Stimulated activated naive CD8-positive, alpha-beta T cell treated with anti-CD3 and anti-CD28 coated beads, Interleukin-15, Interleukin-2, amounts not matched to agents 100 ng/mL and 50 ng/mL, for 24 hours (primary cell): ENCODE measurements at regions not wholly inside any gene's neighbourhood (a gene's known extent, or its start where the extent isn't known, plus 50 kb on each side); places are given as distances from the start of the nearest gene placed in this dataset.

Experiments
- H3K27ac Mint-ChIP-seq: one replicate; pipeline ENCODE4 v1.8.0; 2021; ENCODE audit warnings: mild to moderate bottlenecking, mixed read lengths
- H3K27me3 Mint-ChIP-seq: one replicate; pipeline ENCODE4 v1.8.0; 2021; ENCODE audit warnings: mixed read lengths
- H3K36me3 Mint-ChIP-seq: one replicate; pipeline ENCODE4 v1.8.0; 2021; ENCODE audit warnings: low read depth, mixed read lengths
- H3K4me1 Mint-ChIP-seq: one replicate; pipeline ENCODE4 v1.8.0; 2021; ENCODE audit warnings: low read depth, mixed read lengths
- H3K4me3 Mint-ChIP-seq: one replicate; pipeline ENCODE4 v1.8.0; 2021; ENCODE audit warnings: mild to moderate bottlenecking, mixed read lengths
- H3K9me3 Mint-ChIP-seq: one replicate; pipeline ENCODE4 v1.8.0; 2021; ENCODE audit warnings: mixed read lengths

GRCh38 chr4:179465131-179465797, 2023.0 kb upstream of the AGA start:
- H3K27me3 Mint-ChIP-seq = no peaks in the 10 kb centered on the region
- no peak overlapping the region for H3K27ac Mint-ChIP-seq
- no peak overlapping the region for H3K4me3 Mint-ChIP-seq
- no peaks in the 10 kb centered on the region for H3K36me3 Mint-ChIP-seq
- peaks cover 4% of the 10 kb centered on the region for H3K9me3 Mint-ChIP-seq
- no peaks in the 10 kb centered on the region for H3K4me1 Mint-ChIP-seq

GRCh38 chr4:179467878-179468277, 2025.6 kb upstream of the AGA start:
- no peak overlapping the region for H3K27ac Mint-ChIP-seq
- H3K27me3 Mint-ChIP-seq = no peaks in the 10 kb centered on the region

GRCh38 chr4:179472164-179472563, 2029.9 kb upstream of the AGA start:
- no peaks in the 10 kb centered on the region for H3K36me3 Mint-ChIP-seq
- no peak overlapping the region for H3K27ac Mint-ChIP-seq
- no peaks in the 10 kb centered on the region for H3K27me3 Mint-ChIP-seq
- peaks cover 3% of the 10 kb centered on the region for H3K9me3 Mint-ChIP-seq
- no peak overlapping the region for H3K4me3 Mint-ChIP-seq
- H3K4me1 Mint-ChIP-seq = no peaks in the 10 kb centered on the region

More at GRCh38 chr4:179467878-179468277, 2025.6 kb upstream of the AGA start:
- Mint-ChIP-seq H3K4me1 (no peaks in the 10 kb centered on the region), H3K9me3 (peaks cover 3% of the 10 kb centered on the region), H3K4me3 (no peak overlapping the region), H3K36me3 (no peaks in the 10 kb centered on the region)

GRCh38 chr4:179478608-179479007, 2036.4 kb upstream of the AGA start:
- H3K27me3 Mint-ChIP-seq = no peaks in the 10 kb centered on the region
- no peak overlapping the region for H3K27ac Mint-ChIP-seq
- peaks cover 13% of the 10 kb centered on the region for H3K9me3 Mint-ChIP-seq
- H3K4me3 Mint-ChIP-seq = no peak overlapping the region
- H3K4me1 Mint-ChIP-seq = no peaks in the 10 kb centered on the region
- H3K36me3 Mint-ChIP-seq = no peaks in the 10 kb centered on the region

- Mint-ChIP-seq H3K27me3 (no peaks in the 10 kb centered on the region), H3K4me1 (no peaks in the 10 kb centered on the region), H3K27ac (no peak overlapping the region), H3K4me3 (no peak overlapping the region), H3K9me3 (peaks cover 31% of the 10 kb centered on the region), H3K36me3 (no peaks in the 10 kb centered on the region)
Measured at GRCh38 chr4:179485781-179486180, 2043.5 kb upstream of the AGA start.

GRCh38 chr4:179486570-179487335, 2044.5 kb upstream of the AGA start:
- no peak overlapping the region for H3K27ac Mint-ChIP-seq

GRCh38 chr4:179492260-179493080, 2050.2 kb upstream of the AGA start:
- H3K27me3 Mint-ChIP-seq = no peaks in the 10 kb centered on the region
- no peak overlapping the region for H3K27ac Mint-ChIP-seq
- H3K4me3 Mint-ChIP-seq = no peak overlapping the region
- peaks cover 28% of the 10 kb centered on the region for H3K9me3 Mint-ChIP-seq
- no peaks in the 10 kb centered on the region for H3K4me1 Mint-ChIP-seq
- H3K36me3 Mint-ChIP-seq = no peaks in the 10 kb centered on the region

More at GRCh38 chr4:179486570-179487335, 2044.5 kb upstream of the AGA start:
- H3K27me3 Mint-ChIP-seq = no peaks in the 10 kb centered on the region
- peaks cover 25% of the 10 kb centered on the region for H3K9me3 Mint-ChIP-seq
- no peaks in the 10 kb centered on the region for H3K36me3 Mint-ChIP-seq
- no peaks in the 10 kb centered on the region for H3K4me1 Mint-ChIP-seq
- H3K4me3 Mint-ChIP-seq = no peak overlapping the region

GRCh38 chr4:179503976-179504375, 2061.7 kb upstream of the AGA start:
- Mint-ChIP-seq H3K4me3 (no peak overlapping the region), H3K4me1 (no peaks in the 10 kb centered on the region), H3K9me3 (peaks cover 3% of the 10 kb centered on the region), H3K36me3 (no peaks in the 10 kb centered on the region), H3K27me3 (no peaks in the 10 kb centered on the region), H3K27ac (no peak overlapping the region)

- Mint-ChIP-seq H3K4me1 (no peaks in the 10 kb centered on the region), H3K36me3 (no peaks in the 10 kb centered on the region), H3K9me3 (peaks cover 3% of the 10 kb centered on the region), H3K27ac (no peak overlapping the region), H3K4me3 (no peak overlapping the region), H3K27me3 (no peaks in the 10 kb centered on the region)
Measured at GRCh38 chr4:179509489-179509888, 2067.3 kb upstream of the AGA start.

- Mint-ChIP-seq H3K27me3 (no peaks in the 10 kb centered on the region), H3K27ac (no peak overlapping the region), H3K4me1 (no peaks in the 10 kb centered on the region), H3K9me3 (peaks cover 17% of the 10 kb centered on the region), H3K36me3 (no peaks in the 10 kb centered on the region), H3K4me3 (no peak overlapping the region)
Measured at GRCh38 chr4:179521952-179522351, 2079.7 kb upstream of the AGA start.

- Mint-ChIP-seq H3K27me3 (no peaks in the 10 kb centered on the region), H3K9me3 (peaks cover 16% of the 10 kb centered on the region), H3K4me1 (no peaks in the 10 kb centered on the region), H3K4me3 (no peak overlapping the region), H3K27ac (no peak overlapping the region), H3K36me3 (no peaks in the 10 kb centered on the region)
Measured at GRCh38 chr4:179530958-179531357, 2088.7 kb upstream of the AGA start.

- H3K4me3 Mint-ChIP-seq = no peak overlapping the region
- H3K27ac Mint-ChIP-seq = no peak overlapping the region
- no peaks in the 10 kb centered on the region for H3K27me3 Mint-ChIP-seq
- H3K36me3 Mint-ChIP-seq = no peaks in the 10 kb centered on the region
- H3K4me1 Mint-ChIP-seq = no peaks in the 10 kb centered on the region
- H3K9me3 Mint-ChIP-seq = peaks cover 16% of the 10 kb centered on the region
Measured at GRCh38 chr4:179536694-179537093, 2094.5 kb upstream of the AGA start.

GRCh38 chr4:179539641-179540040, 2097.4 kb upstream of the AGA start:
- Mint-ChIP-seq H3K9me3 (peaks cover 14% of the 10 kb centered on the region), H3K4me1 (no peaks in the 10 kb centered on the region), H3K27me3 (no peaks in the 10 kb centered on the region)

GRCh38 chr4:179543771-179544170, 2101.5 kb upstream of the AGA start:
- H3K27ac Mint-ChIP-seq = no peak overlapping the region

More at GRCh38 chr4:179539641-179540040, 2097.4 kb upstream of the AGA start:
- Mint-ChIP-seq H3K27ac (no peak overlapping the region), H3K36me3 (no peaks in the 10 kb centered on the region), H3K4me3 (no peak overlapping the region)

GRCh38 chr4:179544496-179544895, 2102.3 kb upstream of the AGA start:
- H3K27me3 Mint-ChIP-seq = no peaks in the 10 kb centered on the region
- H3K27ac Mint-ChIP-seq = no peak overlapping the region
- H3K36me3 Mint-ChIP-seq = no peaks in the 10 kb centered on the region
- no peaks in the 10 kb centered on the region for H3K4me1 Mint-ChIP-seq
- no peak overlapping the region for H3K4me3 Mint-ChIP-seq
- H3K9me3 Mint-ChIP-seq = peaks cover 20% of the 10 kb centered on the region

More at GRCh38 chr4:179543771-179544170, 2101.5 kb upstream of the AGA start:
- H3K36me3 Mint-ChIP-seq = no peaks in the 10 kb centered on the region
- no peaks in the 10 kb centered on the region for H3K4me1 Mint-ChIP-seq
- H3K27me3 Mint-ChIP-seq = no peaks in the 10 kb centered on the region
- H3K4me3 Mint-ChIP-seq = no peak overlapping the region
- H3K9me3 Mint-ChIP-seq = peaks cover 20% of the 10 kb centered on the region
